HG02943 (cell line): ENCODE measurements at regions not wholly inside any gene's neighbourhood (a gene's known extent, or its start where the extent isn't known, plus 50 kb on each side); places are given as distances from the start of the nearest gene placed in this dataset.

Experiments used
- ATAC-seq: cut with Tn5 transposase; IDR thresholded peaks from one replicate; pipeline ENCODE4 v1.9.1; 2021; ENCODE audit warnings: mild to moderate bottlenecking, low read depth, moderate library complexity; ENCODE audit not compliant: unreplicated experiment

DNA sequence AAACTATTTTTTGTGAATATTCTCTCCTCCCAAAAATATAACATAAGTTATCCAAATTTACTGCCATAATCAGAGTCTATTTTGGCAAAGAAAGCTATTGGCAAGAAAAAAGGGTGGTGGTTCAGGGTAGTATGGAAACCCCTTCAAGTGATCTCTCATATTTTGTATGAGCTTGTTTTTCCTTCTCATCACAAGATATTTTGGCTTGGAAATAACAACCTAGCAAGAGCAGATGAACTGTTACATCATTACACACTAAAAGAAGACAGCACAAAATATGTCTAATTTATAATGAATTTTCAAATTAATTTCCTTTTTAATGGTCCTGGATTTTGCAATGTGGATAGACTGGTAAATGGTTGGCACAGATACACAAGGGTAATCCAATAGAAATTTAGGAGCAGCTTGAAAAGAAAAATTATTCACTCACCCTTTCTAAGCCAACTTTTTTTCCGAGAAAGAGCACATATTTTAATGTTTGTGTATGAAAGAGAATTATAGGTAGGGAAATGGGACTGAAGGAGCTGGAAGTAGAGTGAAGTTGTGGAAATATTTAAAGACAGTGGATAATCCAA lies 225.1 kb downstream of the EFNB2 start:
- no peak for ATAC-seq

DNA sequence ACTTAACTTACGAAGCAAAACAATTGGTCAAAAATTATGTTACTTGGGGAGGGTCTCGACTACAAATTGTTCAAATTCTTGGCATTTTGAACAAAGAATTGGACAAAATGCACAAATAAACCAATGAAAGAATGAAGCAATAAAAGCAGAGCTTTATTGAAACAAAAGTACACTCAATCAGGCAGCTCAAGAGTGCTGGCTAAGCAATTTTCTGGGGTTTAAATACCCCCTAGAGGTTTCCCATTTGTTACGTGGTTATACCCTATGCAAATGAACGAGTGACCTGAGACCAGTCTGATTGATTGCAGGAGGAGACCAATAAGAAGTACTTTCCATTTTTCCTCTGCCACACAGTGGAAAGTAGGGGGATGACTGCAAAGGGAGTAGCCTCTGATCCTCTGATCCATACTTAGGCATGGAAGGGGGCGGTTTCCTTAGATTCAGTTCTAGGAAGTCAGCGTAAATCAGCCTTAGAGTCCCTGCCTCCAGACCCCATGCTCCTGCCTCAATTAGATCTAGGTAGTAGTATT lies 228.6 kb downstream of the EFNB2 start:
- no peak for ATAC-seq

DNA sequence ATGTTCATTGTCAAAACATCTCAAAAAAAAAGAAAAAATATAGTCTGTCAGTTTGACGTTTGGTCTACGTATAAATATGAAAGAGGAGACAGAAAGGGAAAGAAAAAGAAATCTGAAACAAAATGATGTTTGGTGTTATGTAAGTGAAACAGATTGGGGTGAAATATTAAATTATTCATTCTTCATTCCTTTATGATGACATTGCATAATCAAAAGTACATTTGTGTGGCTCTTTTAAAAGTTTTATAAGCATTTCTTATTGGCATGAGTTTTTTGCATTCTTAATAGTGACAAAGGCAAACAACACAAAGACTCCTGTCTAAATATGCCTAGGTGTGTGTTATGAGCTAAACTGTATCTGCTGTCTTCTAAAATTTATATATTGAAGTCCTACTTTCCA lies 232.6 kb downstream of the EFNB2 start:
- ATAC-seq, result no peak

DNA sequence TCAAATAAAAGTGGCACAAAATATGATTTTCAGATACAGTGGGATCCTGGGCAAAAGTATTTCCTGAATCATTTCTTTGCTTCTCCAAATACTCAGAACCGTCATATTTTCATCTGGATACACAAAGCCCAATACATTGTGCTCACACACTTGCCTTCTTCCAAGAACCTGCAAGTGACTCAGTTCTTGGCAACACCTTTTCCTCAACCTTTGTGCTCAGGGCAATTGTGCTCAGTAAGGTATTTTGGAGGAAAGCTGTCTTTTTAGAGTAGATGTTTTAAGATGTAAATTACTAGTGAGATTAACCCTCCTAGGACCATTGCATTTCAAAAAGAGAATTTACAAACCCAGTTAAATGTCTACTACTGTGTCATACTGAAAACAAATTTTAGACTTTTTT lies 233.5 kb downstream of the EFNB2 start:
- no peak for ATAC-seq

DNA sequence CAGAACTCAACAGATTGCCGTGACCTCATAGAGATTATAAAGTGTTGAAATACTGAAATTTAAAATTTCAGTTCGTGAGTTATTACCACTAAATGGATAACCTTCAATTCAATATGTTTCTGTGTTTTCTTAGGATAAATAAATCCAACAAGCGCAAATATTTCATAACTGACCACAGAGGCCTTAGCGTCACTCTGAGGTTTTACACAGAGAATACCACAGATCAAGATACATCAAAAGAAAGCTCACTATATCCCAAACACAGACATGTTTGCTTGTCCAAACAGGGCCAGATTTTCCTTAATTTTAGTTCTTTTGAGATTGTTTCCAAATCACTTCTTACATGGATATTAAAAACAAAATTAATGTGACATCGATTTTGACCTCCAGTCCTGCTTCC lies 235.8 kb downstream of the EFNB2 start:
- ATAC-seq, result no peak

DNA sequence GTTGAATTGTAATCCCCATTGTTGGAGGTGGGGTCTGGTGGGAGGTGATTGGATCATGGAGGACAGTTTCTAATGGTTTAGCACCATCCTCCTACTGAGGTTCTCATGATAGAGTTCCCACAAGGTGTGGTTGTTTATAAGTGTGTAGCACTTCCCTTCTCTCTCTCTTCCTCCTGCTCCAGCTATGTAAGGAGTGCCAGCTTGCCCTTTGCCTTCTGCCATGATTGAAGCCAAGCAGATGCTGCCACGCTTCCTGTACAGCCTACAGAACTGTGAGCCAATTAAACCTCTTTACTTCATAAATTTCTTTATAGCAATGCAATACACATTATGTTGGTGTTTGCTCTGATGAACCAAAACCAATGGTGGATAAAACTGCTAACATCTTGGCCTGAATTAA lies 238.2 kb downstream of the EFNB2 start:
- no peak for ATAC-seq

DNA sequence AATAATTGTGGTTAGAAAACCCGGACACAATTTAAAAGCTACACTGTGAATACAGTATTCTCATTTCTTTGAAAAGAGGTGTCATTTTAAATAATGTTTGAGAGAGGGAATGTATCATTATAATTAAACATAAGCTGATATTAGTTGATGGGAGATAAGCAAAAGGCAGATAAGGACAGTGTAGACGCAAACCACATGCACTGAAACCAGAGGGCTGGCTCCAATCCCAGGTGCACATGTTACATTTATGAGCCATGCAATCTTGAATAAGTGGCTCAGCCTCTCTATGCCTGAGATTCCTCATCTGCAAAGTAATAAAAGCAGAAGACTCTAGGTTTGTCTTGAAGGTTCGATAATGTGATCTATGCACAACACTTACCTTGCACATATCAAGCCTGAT lies 238.7 kb downstream of the EFNB2 start:
- ATAC-seq, result no peak

DNA sequence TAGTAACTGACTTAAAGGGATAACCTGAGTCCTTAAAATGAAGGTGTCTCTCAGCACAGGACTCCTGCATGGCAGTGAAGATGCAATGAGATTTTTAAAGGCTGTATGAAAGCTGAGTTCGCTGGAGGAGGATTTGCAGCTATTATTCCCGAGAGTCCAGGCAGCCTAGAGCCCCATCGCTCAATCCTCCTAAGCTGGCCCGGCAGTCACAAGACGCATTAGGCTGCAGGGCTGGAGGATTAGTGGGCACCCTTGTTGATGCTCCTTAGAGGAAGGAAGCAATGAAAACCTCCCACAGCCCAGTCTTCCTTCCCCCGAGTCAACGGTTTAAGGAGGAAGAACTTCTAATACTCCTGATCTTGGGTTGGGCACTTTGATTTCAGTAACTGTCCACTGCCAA lies 239.5 kb downstream of the EFNB2 start:
- no peak for ATAC-seq

DNA sequence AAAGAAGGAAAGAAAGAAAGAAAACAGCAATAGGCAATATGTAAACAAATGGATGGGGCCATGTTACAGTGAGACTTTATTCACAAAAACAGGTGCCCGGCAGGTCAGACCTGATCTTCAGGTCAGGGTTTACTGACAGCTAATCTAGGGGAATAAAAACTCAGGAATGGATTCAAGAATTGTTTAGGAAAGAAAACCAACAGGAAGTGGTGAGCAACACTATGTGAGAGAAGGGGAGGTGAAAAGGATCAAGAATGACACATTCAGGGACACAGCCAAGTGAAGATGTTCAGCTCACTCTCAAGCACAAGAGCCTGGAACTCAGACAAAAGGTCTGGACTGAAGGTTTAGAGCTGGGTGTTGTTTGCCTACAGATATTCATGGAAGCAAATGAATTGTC lies 244.5 kb downstream of the EFNB2 start:
- no peak for ATAC-seq

DNA sequence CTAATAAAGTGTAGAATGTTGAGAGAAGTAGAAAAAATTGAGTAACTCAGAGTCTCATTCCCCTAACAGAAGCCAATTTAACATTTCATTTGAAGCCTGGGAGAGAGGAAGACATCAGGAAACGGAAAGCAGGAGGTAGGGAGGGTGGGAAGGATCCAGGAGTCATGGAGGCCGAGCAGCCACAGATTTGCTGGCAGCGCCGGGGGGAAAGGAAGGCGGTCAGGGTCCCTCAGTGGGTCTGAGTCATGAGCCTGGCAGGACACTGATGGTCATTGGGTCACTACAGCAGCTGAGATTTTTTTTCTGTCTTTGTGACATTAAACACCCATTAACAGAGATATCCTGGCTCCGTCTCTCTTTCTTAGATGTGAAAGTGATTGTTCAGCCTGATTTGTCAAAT lies 248.1 kb downstream of the EFNB2 start:
- ATAC-seq, result no peak

DNA sequence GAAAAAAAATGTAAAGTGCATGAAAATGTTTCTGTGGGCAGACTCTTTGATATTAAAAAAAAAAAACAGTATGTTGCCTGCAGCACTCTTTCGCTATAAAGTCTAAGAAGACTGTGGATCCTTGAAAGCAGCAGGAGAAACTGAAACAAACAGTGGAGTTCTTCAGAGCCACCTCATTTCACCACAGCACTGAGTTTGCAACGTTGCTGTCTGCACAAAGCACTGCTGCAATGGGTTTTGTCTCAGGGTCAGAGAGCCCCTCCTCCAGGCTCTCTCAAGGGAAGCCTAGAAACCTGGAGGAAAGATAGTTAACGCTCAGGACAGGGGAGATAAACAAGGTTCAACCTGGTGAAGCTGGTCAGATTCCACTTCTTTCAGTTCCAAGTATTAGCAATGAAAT lies 248.7 kb downstream of the EFNB2 start:
- no peak for ATAC-seq

DNA sequence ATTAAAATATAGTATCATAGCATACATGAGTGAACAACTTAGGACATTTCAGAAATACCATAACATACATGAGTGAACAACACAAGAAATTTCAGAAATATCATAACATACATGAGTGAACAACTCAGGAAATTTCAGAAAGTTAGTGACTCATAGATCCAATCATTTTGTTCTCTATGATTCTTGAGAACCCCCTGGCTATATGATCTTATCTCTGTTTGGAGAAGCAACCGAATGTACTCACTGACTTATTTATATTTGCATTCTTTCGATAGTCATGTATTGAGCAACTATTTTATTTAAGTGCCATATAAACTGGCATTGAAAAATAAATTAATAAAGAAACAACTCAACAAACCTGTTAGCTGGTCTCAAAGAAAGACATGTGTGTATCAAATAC lies 251.1 kb downstream of the EFNB2 start:
- ATAC-seq, result no peak

DNA sequence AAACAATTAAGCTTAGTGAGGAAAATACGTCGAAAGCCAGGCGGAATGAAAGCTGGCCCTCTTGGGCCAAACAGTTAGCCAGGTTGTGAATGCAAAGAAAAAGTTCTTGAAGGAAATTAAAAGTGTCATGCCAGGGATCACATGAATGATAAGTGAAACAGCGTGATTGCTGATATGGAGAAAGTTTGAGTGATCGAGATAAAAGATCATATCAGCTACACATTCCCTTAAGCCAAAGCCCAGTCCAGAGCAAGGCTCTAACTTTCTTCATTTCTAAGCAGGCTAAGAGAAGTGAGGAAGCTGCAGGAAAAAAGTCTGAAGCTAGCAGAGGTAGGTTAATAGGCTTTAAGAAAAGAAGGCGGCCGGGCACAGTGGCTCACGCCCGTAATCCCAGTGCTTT lies 254.0 kb downstream of the EFNB2 start:
- ATAC-seq, result no peak

DNA sequence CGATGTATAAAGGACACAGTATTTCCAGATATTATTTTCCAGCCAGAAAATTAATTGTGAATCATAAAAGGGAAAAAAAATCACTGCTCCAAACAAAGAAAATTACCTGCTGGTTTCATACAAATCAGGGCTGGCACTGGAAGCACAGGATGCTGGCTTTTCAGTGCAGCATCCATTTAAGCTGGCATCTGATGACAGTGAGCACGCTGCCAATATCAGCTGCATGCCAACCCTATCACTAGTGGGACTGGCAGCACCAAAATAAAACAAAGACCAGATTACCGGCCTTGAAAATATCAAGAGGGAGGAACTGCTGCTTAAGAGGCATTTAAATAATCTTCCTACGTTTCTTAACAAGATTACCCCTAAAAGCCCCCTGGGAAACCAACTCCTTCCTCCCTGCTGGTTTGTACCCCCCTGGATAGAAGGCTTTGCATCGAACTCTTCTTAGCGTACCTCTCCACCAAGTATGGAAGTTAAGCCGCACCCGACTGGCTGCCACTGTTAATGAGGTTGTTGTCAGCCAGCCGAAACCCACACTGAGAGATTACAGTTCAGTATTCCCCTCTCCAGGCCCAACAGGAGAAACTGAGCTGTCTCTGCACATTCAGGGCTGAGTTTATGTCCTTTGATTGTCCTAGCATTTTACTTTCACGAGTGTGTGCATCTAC lies 257.8 kb downstream of the EFNB2 start:
- no peak for ATAC-seq

DNA sequence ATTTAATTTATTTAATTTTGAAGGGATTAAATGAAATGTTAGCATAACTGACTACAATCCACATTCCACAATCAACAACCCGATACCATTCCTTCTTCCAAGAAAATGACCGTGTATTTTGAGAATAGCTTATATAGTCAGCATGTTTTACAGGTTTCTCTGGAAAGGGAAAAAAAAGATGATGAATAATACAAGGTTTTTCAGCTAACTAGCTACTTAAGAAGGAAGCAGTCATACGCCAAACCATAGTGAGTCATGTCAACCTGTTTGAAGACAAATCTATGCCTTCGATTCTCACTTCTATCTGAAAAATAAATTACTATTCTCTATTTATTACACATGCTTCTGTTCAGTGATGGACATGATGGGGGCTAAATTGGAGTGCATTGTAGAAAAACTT lies 258.6 kb downstream of the EFNB2 start:
- ATAC-seq, result no peak

DNA sequence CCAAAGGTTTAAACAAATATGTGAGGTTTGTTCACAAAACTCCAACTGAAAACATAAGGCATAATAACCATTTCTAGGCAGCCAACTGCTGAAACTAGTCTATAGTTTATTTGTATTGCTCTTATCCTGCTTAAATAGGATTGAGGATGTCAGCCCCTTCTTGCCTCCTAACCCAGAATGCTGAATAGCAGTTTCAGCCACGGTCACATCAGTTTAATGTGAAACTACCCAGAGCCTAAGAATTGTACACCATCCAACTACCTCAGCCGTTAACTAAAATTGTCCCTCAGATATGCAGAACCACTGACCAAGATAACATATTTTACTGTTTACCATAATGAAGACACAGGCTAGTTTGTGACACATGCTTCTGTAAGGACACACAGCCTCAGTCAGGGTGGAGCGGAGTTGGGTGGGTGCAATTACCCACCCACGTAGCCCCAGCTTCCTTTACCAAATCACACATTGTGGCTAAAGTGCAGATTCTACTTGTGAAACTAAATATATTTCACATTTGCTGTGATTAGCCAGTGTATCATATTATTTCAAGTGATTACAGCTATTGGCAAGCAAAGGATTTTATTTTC lies 259.9 kb downstream of the EFNB2 start:
- ATAC-seq, result no peak

DNA sequence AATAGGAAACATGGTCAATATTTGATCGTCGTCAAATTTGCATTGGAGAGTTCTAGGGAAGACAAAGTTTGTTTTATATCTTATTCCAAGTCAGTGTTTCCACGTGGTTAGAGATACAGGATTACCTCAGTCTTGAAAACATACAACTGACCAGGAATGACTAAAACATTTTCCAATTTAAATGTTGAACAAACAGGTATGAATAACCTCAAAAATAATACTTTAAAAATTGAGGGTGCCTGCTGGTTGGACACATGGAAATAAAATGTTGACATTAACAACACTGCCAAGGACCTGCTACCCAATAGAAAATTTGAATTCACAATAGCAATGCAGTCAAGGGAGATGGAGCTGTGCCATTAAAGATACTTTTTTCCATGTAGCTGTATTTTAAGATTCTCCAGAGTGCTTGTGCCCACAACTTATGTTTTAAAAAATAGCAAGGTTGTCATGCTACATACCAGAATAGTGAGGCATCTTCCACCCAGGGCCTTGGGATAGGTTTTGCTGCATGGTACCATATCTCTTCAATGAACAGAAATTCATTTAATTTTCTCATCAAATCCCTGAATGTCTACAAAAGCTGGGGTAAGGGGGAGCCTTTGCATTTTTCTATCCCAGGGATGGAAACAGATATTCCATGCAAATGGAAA lies 260.8 kb downstream of the EFNB2 start:
- no peak for ATAC-seq

DNA sequence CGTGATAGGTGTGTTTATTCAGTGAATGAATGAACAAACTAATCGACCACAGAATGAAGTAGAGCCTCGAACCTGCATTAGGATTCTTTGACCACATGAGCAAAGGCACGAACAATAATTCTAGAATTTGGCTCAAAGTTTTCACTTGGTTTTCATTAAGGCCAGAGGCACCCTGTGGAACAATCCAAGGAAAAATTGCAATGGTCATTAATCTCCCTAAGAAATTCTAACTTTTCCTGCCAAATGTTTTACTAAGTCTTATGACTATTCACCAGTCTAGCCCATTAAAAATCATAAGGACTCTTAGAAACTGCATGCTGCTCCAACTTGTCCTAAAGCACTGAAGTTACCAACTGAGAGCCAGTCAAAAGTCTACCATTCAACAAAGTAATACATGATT lies 271.7 kb downstream of the EFNB2 start:
- ATAC-seq, result no peak

DNA sequence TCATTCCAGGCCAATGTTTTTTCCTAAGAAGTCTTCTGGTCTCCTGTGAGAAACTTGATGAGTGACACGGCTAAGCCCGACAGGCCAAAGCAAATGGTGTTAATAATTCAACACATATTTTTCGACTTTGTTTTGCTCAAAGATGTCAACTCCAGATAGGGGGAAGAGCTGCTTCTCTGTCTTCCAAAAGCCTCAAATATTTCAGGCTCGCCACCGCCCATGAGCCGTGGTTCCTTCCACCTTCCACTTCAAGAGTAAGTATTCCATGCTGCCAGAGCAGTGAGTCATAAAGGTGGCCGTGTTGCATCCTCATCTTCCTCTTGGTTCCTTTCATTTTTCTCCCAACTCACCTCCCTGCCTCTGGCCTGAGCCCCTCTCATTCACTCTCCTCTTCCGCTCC lies 272.6 kb downstream of the EFNB2 start:
- no peak for ATAC-seq

DNA sequence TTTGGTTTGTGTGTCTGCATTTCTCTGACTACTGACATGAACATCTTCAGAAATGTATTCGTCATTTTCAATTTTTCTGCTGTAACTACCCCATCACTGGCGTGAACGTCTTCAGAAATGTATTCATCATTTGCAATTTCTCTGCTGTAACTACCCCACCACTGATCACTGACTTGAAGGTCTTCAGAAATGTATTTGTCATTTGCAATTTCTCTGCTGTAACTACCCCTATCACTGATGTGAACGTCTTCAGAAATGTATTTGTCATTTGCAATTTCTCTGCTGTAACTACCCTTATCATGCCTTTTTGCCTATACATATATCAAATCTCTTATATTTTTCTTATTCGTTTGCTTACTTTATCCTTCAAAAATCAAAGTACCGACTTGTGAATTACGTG lies 274.0 kb downstream of the EFNB2 start:
- ATAC-seq, result no peak

DNA sequence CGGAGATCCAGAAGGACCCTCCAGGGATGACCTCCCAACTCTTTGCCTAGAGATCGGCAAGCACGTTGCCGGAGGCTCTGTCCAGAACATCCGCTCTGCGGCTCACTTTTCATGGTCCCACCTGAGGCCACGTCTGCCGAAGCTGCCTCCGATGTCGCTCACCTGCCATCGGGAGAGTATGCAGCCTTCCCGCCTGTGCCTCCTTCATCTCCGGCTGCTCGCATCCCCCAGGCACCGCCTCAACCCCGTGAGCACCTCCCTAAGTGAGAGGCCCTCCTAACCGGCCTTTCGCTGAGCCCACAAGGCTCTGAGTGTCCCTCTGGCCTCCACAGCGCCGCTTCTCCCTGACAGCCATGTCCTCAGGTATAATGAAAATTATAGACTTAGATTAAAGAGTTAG lies 275.1 kb downstream of the EFNB2 start:
- ATAC-seq, result no peak

DNA sequence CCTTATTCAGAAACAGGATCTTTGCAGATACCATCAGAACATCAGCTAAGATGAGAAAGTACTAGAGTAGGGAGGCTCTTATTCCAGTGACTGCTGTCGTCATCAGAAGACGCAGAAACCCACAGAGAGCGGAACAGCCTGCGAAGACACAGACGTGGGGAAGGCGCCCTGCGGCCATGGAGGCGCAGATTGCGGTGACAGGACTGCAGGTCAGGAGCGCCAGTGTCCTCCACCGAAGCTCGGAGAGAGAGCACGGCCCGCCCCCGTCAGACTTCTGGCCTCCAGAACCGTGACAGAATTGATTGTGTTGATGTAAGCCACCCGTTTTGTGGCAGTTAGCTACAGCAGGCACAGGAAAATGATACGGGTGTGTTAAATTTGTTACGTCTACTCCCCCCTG lies 275.5 kb downstream of the EFNB2 start:
- ATAC-seq, result no peak
